ENCODE measurements at regions not wholly inside any gene's neighbourhood (a gene's known extent, or its start where the extent isn't known, plus 50 kb on each side); places are given as distances from the start of the nearest gene placed in this dataset.
"Not testable (repeated sequence)": the region's sequence is repeated elsewhere in the genome, so short reads cannot be mapped to it uniquely, and the experiment has no call there.

DNA sequence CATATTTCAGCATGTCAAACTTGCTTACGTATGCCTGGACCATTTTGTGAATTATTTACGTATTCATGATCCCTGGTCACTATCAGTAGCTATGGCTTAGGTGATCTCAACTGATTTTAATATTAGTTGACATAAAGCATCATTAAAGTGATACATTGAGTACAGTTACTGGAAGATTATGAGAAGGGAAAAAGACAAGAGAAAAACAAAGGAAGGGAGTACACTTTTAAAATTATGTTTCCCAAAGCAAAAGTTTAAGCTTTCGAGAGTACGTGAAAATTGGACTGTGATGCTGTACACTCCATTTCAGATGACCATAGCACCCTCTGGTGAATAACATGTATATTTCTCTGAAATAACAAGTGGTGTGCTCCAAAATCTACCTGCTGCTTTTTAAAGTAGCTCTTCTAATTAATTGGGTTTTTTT lies 215.0 kb upstream of the HSF2 start:
- Mint-ChIP-seq H3K9me3 (ENCODE audit: unreplicated experiment) (no peaks in the 10 kb centered on the region), H3K36me3 (ENCODE audit: unreplicated experiment) (no peaks in the 10 kb centered on the region), H3K27me3 (ENCODE audit: unreplicated experiment) (peaks cover 58% of the 10 kb centered on the region), H3K4me1 (ENCODE audit: unreplicated experiment) (peaks cover 2% of the 10 kb centered on the region), H3K4me3 (ENCODE audit: unreplicated experiment) (peak overlapping the region; percentile 33), H3K27ac (ENCODE audit: unreplicated experiment) (no peak overlapping the region)
- DNase-seq (ENCODE audit: extremely low spot score, unreplicated experiment): no peak
- TF ChIP-seq CTCF (IDR thresholded peaks at IDR 0.05): peak; percentile 73

DNA sequence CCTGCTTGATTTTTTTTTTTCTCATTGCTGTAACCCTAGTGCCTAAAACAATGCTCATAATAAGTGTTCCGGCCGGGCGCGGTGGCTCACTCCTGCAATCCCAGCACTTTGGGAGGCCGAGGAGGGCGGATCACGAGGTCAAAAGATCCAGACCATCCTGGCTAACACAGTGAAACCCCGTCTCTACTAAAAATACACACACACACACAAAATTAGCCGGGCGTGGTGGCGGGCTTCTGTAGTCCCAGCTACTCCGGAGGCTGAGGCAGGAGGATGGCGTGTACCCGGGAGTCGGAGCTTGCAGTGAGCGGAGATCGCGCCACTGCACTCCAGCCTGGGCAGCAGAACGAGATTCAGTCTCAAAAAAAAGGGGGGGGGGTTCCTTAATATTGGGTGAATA lies 214.0 kb upstream of the HSF2 start:
- not testable (repeated sequence) for H3K27ac Mint-ChIP-seq (ENCODE audit: unreplicated experiment); H3K4me3 Mint-ChIP-seq (ENCODE audit: unreplicated experiment); DNase-seq (ENCODE audit: extremely low spot score, unreplicated experiment); H3K4me1 Mint-ChIP-seq (ENCODE audit: unreplicated experiment); H3K36me3 Mint-ChIP-seq (ENCODE audit: unreplicated experiment); H3K9me3 Mint-ChIP-seq (ENCODE audit: unreplicated experiment)
- peaks cover 64% of the 10 kb centered on the region for H3K27me3 Mint-ChIP-seq (ENCODE audit: unreplicated experiment)

- TF ChIP-seq CTCF (IDR thresholded peaks at IDR 0.05): no peak
- H3K4me1 Mint-ChIP-seq (ENCODE audit: unreplicated experiment): peaks cover 2% of the 10 kb centered on the region
- no peaks in the 10 kb centered on the region for H3K36me3 Mint-ChIP-seq (ENCODE audit: unreplicated experiment)
- H3K27me3 Mint-ChIP-seq (ENCODE audit: unreplicated experiment): peaks cover 62% of the 10 kb centered on the region
- no peaks in the 10 kb centered on the region for H3K9me3 Mint-ChIP-seq (ENCODE audit: unreplicated experiment)
- H3K4me3 Mint-ChIP-seq (ENCODE audit: unreplicated experiment): no peak overlapping the region
- no peak overlapping the region for H3K27ac Mint-ChIP-seq (ENCODE audit: unreplicated experiment)
- DNase-seq (ENCODE audit: extremely low spot score, unreplicated experiment): no peak
Measured at GRCh38 chr6:122187186-122187585, 212.3 kb upstream of the HSF2 start.

GRCh38 chr6:122198922-122199321 lies 200.5 kb upstream of the HSF2 start:
- no peak for TF ChIP-seq CTCF (IDR thresholded peaks at IDR 0.05)
- Mint-ChIP-seq H3K27me3 (ENCODE audit: unreplicated experiment) (peaks cover 31% of the 10 kb centered on the region), H3K9me3 (ENCODE audit: unreplicated experiment) (peaks cover 7% of the 10 kb centered on the region), H3K36me3 (ENCODE audit: unreplicated experiment) (no peaks in the 10 kb centered on the region), H3K4me1 (ENCODE audit: unreplicated experiment) (peaks cover 7% of the 10 kb centered on the region), H3K4me3 (ENCODE audit: unreplicated experiment) (no peak overlapping the region), H3K27ac (ENCODE audit: unreplicated experiment) (no peak overlapping the region)
- DNase-seq (ENCODE audit: extremely low spot score, unreplicated experiment): no peak

DNA sequence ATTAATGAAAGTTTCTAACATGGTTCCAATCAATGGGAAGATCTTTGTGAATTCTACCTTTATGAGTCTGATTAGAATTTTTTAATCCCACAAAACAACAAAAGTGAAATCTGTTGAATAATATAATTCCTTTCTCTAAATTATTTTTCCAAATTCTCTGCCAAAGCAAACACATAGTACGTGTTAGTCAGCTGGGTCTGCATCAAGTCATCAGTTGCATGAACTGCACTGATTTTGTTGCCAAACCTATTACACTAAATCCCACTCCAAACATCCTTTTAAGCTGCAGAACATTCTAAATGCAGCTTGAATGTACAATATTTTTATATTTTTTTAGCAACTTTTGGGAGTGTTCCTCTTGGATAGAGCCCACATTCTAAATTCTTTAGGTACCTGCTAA lies 199.0 kb upstream of the HSF2 start:
- no peak overlapping the region for H3K4me3 Mint-ChIP-seq (ENCODE audit: unreplicated experiment)
- no peaks in the 10 kb centered on the region for H3K36me3 Mint-ChIP-seq (ENCODE audit: unreplicated experiment)
- no peak for DNase-seq (ENCODE audit: extremely low spot score, unreplicated experiment)
- peaks cover 33% of the 10 kb centered on the region for H3K27me3 Mint-ChIP-seq (ENCODE audit: unreplicated experiment)
- H3K27ac Mint-ChIP-seq (ENCODE audit: unreplicated experiment): no peak overlapping the region
- H3K4me1 Mint-ChIP-seq (ENCODE audit: unreplicated experiment): peaks cover 7% of the 10 kb centered on the region
- H3K9me3 Mint-ChIP-seq (ENCODE audit: unreplicated experiment): peaks cover 8% of the 10 kb centered on the region
- TF ChIP-seq CTCF (IDR thresholded peaks at IDR 0.05): no peak

- Mint-ChIP-seq H3K27ac (ENCODE audit: unreplicated experiment) (no peak overlapping the region), H3K9me3 (ENCODE audit: unreplicated experiment) (peaks cover 8% of the 10 kb centered on the region), H3K36me3 (ENCODE audit: unreplicated experiment) (no peaks in the 10 kb centered on the region), H3K4me1 (ENCODE audit: unreplicated experiment) (peaks cover 8% of the 10 kb centered on the region), H3K4me3 (ENCODE audit: unreplicated experiment) (no peak overlapping the region), H3K27me3 (ENCODE audit: unreplicated experiment) (peaks cover 17% of the 10 kb centered on the region)
- DNase-seq (ENCODE audit: extremely low spot score, unreplicated experiment): no peak
- no peak for TF ChIP-seq CTCF (IDR thresholded peaks at IDR 0.05)
Measured at GRCh38 chr6:122202576-122203137, 196.8 kb upstream of the HSF2 start.
